Prostate gland (tissue), 2 donors: ENCODE measurements at regions not wholly inside any gene's neighbourhood (a gene's known extent, or its start where the extent isn't known, plus 50 kb on each side); places are given as distances from the start of the nearest gene placed in this dataset.

Experiments used
- DNase-seq: peaks from one replicate; pipeline ENCODE4 v3.0.0-alpha.2; 2019; ENCODE audit warnings: low spot score
- H3K27ac ChIP-seq, 2 donors: fragments of 200-600 bp; sonication (generic); 2 replicates each; pipeline ENCODE4 v1.5.1; 2017 to 2019
- H3K27me3 ChIP-seq: fragments of 200-600 bp; sonication (generic); replicated peaks from 2 replicates; pipeline ENCODE4 v1.5.1; 2019; ENCODE audit not compliant: insufficient read depth
- H3K36me3 ChIP-seq, 2 donors: fragments of 200-600 bp; sonication (generic); 1 replicate in 1 of 2; 2 replicates in 1 of 2; pipeline versions ENCODE4 v1.5.1 to v1.8.1; 2017 to 2019
- H3K4me1 ChIP-seq: fragments of 200-600 bp; sonication (generic); replicated peaks from 2 replicates; pipeline ENCODE4 v1.5.1; 2019
- H3K4me3 ChIP-seq, 2 donors: fragments of 200-600 bp; sonication (generic); 2 replicates each; pipeline ENCODE4 v1.5.1; 2017 to 2019
- H3K9me3 ChIP-seq: fragments of 200-600 bp; sonication (generic); 2 replicates; pipeline ENCODE4 v1.5.1; 2017
- CTCF ChIP-seq, 4 experiments: fragments of 200-600 bp in 2 of 4; fragments of 450-650 bp in 2 of 4; sonication (generic) in 2 of 4; IDR thresholded peaks; 1 replicate in 3 of 4; 2 replicates in 1 of 4; pipeline ENCODE4 v1.5.1; 2016 to 2019; ENCODE audit warnings: antibody characterized with exemption in 4 of 4, mild to moderate bottlenecking in 2 of 4, moderate library complexity in 2 of 4
- POLR2A ChIP-seq: fragments of 450-650 bp; IDR thresholded peaks from one replicate; pipeline ENCODE4 v1.6.1; 2016; ENCODE audit warnings: antibody characterized with exemption, mild to moderate bottlenecking
- POLR2AphosphoS5 ChIP-seq: sonication (generic); formaldehyde crosslinking; IDR thresholded peaks from one replicate; pipeline ENCODE4 v1.6.1; 2017; ENCODE audit warnings: antibody characterized with exemption
- WGBS: methylation state at CpG from one replicate; pipeline ENCODE4 v1.1.5; 2018; 5-methylcytosine and 5-hydroxymethylcytosine counted together
- intact Hi-C: fragments of 100-400 bp; cut with DNase I; formaldehyde crosslinking; loops from one replicate; pipeline ENCODE4 v1.14.2; 2022

- intact Hi-C loops, result no loop called here
- no peaks in the 10 kb centered on the region for H3K36me3 ChIP-seq
Measured at GRCh38 chr5:99315413-99316183, 386.8 kb upstream of the CHD1 start.

GRCh38 chr5:99314721-99315120, 385.9 kb upstream of the CHD1 start:
- no peak for DNase-seq
- H3K27ac ChIP-seq, result no peak overlapping the region
- TF ChIP-seq POLR2AphosphoS5, result no peak
- TF ChIP-seq POLR2A, result no peak
- TF ChIP-seq CTCF (IDR thresholded peaks at IDR 0.05), result no peak
- no peaks in the 10 kb centered on the region for H3K36me3 ChIP-seq
- no peaks in the 10 kb centered on the region for H3K4me1 ChIP-seq
- intact Hi-C loops, result no loop called here
- H3K4me3 ChIP-seq, result no peak overlapping the region
- WGBS, result 82% methylated on average over 2 of the region's 2 CpGs
- no peaks in the 10 kb centered on the region for H3K27me3 ChIP-seq
- no peaks in the 10 kb centered on the region for H3K9me3 ChIP-seq

More at GRCh38 chr5:99315413-99316183, 386.8 kb upstream of the CHD1 start:
- Histone ChIP-seq H3K4me3 (no peak overlapping the region), H3K27ac (no peak overlapping the region), H3K27me3 (no peaks in the 10 kb centered on the region), H3K9me3 (no peaks in the 10 kb centered on the region), H3K4me1 (no peaks in the 10 kb centered on the region)
- no peak for TF ChIP-seq POLR2A
- TF ChIP-seq CTCF (IDR thresholded peaks at IDR 0.05), result no peak
- no peak for DNase-seq
- 51% methylated on average over 2 of the region's 2 CpGs for WGBS

GRCh38 chr5:99308131-99308530, 379.3 kb upstream of the CHD1 start:
- DNase-seq, result no peak
- Histone ChIP-seq H3K4me1 (no peaks in the 10 kb centered on the region), H3K27me3 (no peaks in the 10 kb centered on the region), H3K36me3 (no peaks in the 10 kb centered on the region), H3K9me3 (no peaks in the 10 kb centered on the region), H3K27ac (no peak overlapping the region), H3K4me3 (no peak overlapping the region)
- intact Hi-C loops, result no loop called here
- 65% methylated on average over 1 of the region's 1 CpG for WGBS
- TF ChIP-seq POLR2AphosphoS5 (no peak), CTCF (IDR thresholded peaks at IDR 0.05) (no peak), POLR2A (no peak)

- TF ChIP-seq CTCF (IDR thresholded peaks at IDR 0.05) (no peak), POLR2AphosphoS5 (no peak), POLR2A (no peak)
- WGBS, result 77% methylated on average over 4 of the region's 4 CpGs
Measured at GRCh38 chr5:99305045-99305580, 376.3 kb upstream of the CHD1 start.

GRCh38 chr5:99285606-99286005, 356.8 kb upstream of the CHD1 start:
- Histone ChIP-seq H3K9me3 (no peaks in the 10 kb centered on the region), H3K27ac (no peak overlapping the region), H3K4me1 (no peaks in the 10 kb centered on the region), H3K27me3 (no peaks in the 10 kb centered on the region), H3K4me3 (no peak overlapping the region), H3K36me3 (no peaks in the 10 kb centered on the region)
- no peak for TF ChIP-seq POLR2AphosphoS5
- TF ChIP-seq CTCF (IDR thresholded peaks at IDR 0.05), result no peak
- no peak for TF ChIP-seq POLR2A
- WGBS, result 43% methylated on average over 1 of the region's 1 CpG
- DNase-seq, result no peak
- intact Hi-C loops, result no loop called here

More at GRCh38 chr5:99305045-99305580, 376.3 kb upstream of the CHD1 start:
- intact Hi-C loops, result no loop called here
- Histone ChIP-seq H3K4me1 (no peaks in the 10 kb centered on the region), H3K27ac (no peak overlapping the region), H3K4me3 (no peak overlapping the region), H3K9me3 (no peaks in the 10 kb centered on the region), H3K36me3 (no peaks in the 10 kb centered on the region), H3K27me3 (no peaks in the 10 kb centered on the region)
- no peak for DNase-seq
